ENCODE measurements at regions not wholly inside any gene's neighbourhood (a gene's known extent, or its start where the extent isn't known, plus 50 kb on each side); places are given as distances from the start of the nearest gene placed in this dataset.
"Not testable (repeated sequence)": the region's sequence is repeated elsewhere in the genome, so short reads cannot be mapped to it uniquely, and the experiment has no call there.

DNA sequence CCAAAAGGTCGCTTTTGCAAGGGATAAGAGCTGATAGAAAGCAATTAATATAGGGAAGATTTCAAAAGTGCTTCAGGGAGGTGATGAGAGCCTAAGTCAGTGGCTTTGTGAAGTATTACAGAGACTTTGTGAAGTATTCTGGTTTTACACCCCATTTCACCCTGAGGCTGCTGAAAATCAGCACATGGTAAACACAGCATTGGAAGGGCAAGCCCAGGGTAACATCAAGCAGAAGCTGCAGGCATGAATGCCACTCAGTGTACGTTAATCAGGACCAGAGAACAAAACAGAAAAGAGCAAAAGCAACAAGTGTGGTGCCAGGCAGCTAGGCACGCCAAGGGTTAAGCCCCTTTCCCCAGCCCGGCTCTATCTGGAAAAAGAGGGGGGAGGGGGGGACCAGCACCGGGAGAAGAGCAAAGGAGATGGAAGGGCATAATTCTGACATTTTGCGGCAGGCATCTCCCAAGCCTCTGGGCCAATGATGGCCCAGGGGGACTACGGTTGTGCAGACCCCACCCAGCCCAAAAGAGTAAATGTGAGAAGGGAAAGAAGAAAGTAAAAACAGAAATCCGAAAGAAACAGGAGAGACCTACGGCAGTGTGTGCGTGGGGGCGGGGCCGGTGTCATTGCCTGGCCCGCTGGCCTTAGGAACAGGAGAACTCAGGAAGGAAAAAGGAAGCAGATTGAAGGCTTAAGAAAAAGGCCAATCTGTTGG, 58.9 kb downstream of the DHRS2 start:
- DNase-seq (ENCODE audit: low spot score) (no peak), FAIRE-seq (no peak)

DNA sequence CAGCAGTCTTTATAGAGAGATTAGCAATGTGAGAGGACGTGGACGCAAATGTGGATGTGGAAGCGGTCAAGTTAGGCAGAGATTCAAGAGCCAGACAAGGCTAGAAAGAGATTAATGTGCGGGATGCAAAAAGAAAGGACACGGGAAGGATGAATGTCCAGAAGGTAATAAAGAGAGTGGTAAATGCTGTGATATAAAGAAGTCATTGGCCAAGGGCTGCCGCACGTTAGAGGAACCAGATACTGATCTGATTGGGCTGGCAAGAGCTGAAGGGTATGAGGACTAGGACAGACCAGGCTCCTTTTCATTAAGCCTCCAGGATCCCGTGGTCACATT, 59.5 kb downstream of the DHRS2 start:
- DNase-seq (ENCODE audit: low spot score) = no peak
- no peak for FAIRE-seq

GRCh38 chr14:23696701-23697239, 60.6 kb downstream of the DHRS2 start:
- DNase-seq (ENCODE audit: low spot score) (no peak), FAIRE-seq (no peak)

DNA sequence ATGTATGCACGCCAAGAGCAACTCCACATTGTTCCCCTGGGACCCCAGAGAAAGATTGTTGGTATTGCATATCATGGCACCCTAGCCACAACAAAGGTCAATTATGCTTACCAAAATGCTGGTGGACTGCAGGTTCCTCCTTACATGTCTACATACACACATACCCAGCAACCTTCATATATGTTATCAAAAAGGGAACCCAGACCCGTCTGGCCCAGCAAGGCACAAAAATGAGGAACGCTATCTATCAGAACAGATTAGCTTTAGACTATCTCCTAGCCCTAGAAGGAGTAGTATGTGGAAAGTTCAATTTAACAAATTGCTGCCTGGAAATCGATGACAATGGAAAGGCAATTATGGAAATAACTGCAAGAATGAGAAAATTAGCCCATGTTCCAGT, 61.5 kb downstream of the DHRS2 start:
- no peak for FAIRE-seq
- no peak for DNase-seq (ENCODE audit: low spot score)

- DNase-seq (ENCODE audit: low spot score) = no peak
- FAIRE-seq = no peak
These were observed 66.7 kb downstream of the DHRS2 start for GRCh38 chr14:23702656-23703426.

GRCh38 chr14:23704890-23705289, 68.7 kb downstream of the DHRS2 start:
- FAIRE-seq (no peak), DNase-seq (ENCODE audit: low spot score) (no peak)

- no peak for DNase-seq (ENCODE audit: low spot score)
- FAIRE-seq = no peak
These were observed 71.3 kb downstream of the DHRS2 start for GRCh38 chr14:23707415-23707814.

- no peak for FAIRE-seq
- no peak for DNase-seq (ENCODE audit: low spot score)
These were observed 72.2 kb downstream of the DHRS2 start for GRCh38 chr14:23708343-23708742.

GRCh38 chr14:23709923-23710322, 73.8 kb downstream of the DHRS2 start:
- no peak for FAIRE-seq

DNA sequence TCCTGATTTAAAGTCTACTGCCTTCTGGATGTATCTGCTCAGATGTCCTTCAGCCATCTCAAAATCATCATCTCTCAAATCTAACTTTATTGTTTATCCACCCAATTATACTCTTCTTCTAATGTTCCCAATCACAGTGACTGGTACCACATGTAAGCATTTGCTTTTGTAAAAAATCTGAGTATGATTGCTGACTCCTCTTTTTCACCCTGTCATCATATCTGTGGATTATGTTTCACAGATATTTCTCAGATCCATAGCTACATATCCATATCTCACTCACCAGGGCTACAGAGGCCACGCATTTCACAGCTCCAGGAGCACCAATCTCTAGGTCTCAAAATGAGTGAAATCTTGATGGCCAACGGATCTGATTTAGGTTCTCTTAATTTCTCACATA, 76.1 kb downstream of the DHRS2 start:
- no peak for FAIRE-seq

More at GRCh38 chr14:23709923-23710322, 73.8 kb downstream of the DHRS2 start:
- DNase-seq (ENCODE audit: low spot score) = no peak

GRCh38 chr14:23719225-23719985, 83.2 kb downstream of the DHRS2 start:
- DNase-seq (ENCODE audit: low spot score) = no peak
- no peak for FAIRE-seq

More for the DNA sequence above, 76.1 kb downstream of the DHRS2 start:
- no peak for DNase-seq (ENCODE audit: low spot score)

DNA sequence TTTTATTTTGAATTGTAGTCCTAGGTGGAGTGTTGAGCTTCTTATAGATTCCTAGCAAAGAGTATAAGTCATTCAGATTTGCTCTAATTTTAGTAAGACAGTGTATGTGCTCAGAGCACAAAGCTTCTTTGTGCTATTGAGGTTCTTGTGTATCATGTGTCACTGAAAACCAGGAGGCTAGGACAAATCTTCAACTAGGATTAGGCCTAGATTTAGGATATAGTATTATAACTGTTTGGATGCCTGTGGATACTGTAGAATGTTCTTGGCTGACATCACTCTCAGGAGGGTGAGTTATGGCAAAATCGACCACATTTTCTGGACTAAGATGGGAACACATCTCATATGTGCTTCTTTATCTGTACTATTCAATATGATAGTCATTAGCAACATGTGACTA, 86.5 kb downstream of the DHRS2 start:
- no peak for FAIRE-seq
- DNase-seq (ENCODE audit: low spot score) = no peak

GRCh38 chr14:23723911-23724310, 87.7 kb downstream of the DHRS2 start:
- DNase-seq (ENCODE audit: low spot score) (no peak), FAIRE-seq (no peak)

DNA sequence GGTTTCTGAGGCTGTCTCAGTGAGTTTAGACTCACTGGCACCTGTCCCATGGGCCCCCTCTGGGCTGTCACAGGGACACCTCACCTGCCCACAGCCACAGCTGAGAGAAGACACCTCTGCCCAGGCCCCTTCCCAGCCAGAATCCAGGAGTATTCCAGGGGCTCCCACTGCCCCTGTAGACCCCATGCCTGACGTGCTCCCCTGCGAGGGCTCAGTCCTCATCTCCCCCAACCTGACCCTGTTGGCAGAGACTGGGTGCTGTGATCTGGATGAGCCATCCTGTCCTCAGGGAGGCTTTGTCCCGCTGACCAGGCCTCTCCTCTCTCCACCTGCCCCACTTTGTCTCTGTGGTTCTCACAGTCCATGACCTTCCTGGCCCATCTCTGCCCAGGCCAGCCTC, 89.4 kb downstream of the DHRS2 start:
- FAIRE-seq = no peak
- no peak for DNase-seq (ENCODE audit: low spot score)

DNA sequence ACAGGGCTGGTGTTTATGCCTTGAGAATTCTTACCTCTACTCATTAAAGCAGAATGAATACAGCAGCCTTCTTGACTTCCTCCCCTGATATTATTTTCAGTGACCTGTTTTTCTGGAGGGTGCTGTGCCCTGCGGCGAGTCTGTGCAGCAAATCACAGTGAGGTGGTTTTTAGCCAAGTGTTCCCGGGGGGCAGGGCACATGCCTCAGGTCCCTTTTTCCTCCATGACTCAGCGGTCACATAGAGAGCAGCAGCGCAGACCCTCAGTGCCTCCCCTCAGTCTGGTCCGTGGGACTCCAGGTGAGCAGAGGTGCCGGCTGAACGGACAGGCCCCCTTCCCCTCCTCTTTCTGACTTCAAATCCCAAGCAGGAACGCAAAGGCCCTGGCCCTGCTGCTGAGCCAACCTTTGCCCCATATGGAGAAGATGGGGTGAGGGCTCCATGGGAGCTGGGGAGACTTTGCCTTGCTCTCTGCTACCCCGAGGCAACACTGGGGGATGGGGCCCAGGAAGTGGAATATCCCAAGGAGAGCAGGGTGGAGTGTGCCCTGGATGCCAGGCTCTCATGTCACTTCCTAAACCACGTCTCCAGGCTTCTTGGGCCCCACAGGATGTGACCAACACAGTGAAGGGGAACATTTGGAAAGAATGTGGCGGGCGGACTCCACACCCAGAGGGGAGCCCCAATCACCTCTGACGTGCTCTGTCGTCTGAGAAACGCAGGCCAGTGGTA, 90.0 kb downstream of the DHRS2 start:
- DNase-seq (ENCODE audit: low spot score) = peak; percentile 25
- no peak for FAIRE-seq

DNA sequence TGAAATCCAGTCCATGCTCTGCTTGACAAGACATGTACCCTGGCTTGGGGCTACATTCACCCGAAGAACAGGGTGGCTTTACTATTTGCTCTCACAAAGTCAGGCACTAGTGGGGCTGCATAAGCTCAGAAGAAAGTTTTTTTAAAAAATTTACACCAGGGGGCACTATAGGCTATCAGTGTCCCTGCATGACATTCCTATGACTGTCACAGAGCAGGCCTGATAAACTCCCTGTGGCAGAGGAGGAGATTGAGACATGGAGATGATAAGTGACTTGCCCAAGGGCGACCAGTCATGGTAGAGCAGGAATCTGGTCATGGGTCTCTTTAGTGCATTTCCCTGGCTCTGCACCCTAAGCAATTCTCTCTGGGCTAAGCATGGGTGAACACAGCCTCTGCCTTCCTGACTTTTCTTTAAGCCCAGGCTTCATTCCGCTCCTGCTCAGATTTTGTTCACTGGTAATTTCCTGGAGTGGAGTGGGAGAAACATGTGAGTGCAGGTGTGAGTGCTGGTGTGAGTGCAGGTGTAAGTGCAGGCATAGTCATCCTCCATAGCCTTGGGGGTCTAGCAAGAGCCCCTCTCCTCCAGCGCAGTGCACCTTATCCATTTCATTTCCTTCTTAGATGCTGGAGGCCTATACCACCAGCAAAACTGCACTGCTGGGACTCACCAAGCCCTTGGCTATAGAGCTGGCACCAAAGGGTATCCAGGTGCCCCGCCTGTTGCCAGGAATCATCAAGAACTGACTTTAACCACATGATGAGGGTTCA, 91.6 kb downstream of the DHRS2 start:
- DNase-seq (ENCODE audit: low spot score) (peak; percentile 57), FAIRE-seq (no peak)

- FAIRE-seq = no peak
- DNase-seq (ENCODE audit: low spot score) = no peak
These were observed 92.6 kb downstream of the DHRS2 start for GRCh38 chr14:23728791-23729190.

DNA sequence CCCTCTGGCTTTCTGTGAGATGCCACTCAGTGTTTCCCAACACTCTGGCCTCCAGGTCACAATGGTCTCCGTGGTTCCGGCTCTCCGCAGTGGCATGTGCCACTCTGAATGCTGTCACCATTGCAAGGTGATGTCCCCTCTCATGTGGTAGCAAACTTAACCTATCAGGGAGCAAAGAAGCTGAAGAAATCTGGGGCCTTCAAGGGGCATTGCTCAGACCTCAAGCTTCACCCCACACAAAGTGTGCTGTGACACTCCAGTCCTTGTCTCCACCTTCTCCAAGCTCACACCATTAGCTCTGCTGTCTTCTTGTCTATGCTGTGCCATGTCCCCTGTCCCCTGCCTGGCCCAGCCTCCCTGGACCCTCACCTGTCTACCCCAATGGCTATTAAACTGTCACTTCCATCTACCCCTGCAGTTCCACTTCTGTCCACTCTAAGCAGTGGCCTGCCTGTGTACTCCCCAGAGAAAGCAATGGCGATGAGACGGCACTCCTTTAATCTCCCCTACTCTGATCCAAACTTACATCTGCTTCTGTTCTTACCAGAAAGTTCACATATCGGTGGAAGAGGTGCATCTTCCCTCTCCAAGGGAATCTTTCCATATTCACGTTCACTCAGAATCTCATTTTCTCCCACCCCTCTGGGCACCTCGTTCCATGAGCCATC, 93.7 kb downstream of the DHRS2 start:
- FAIRE-seq = no peak

GRCh38 chr14:23735394-23735793, 99.2 kb downstream of the DHRS2 start:
- no peak for DNase-seq (ENCODE audit: low spot score)
- no peak for FAIRE-seq

More for the DNA sequence above, 93.7 kb downstream of the DHRS2 start:
- no peak for DNase-seq (ENCODE audit: low spot score)

DNA sequence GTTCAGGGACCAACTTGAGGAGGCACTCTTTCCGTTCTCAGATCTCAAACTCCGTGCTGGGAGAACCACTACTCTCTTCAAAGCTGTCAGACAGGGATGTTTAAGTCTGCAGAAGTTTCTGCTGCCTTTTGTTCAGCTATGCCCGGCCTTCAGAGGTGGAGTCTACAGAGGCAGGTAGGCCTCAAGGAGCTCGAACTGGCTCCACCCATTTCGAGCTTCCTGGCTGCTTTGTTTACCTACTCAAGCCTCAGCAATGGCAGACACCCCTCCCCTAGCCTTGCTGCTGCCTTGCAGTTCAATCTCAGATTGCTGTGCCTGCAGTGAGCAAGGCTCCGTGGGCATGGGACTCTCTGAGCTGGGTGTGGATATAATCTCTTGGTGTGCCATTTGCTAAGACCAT, 108.2 kb downstream of the DHRS2 start:
- not testable (repeated sequence) for FAIRE-seq; DNase-seq (ENCODE audit: low spot score)
